NCI-H1436 treated with DMSO at 0.1 percent for 48 hours (cell line): ENCODE measurements at regions not wholly inside any gene's neighbourhood (a gene's known extent, or its start where the extent isn't known, plus 50 kb on each side); places are given as distances from the start of the nearest gene placed in this dataset.

ENCODE experiments used
- DNase-seq: peaks from one replicate; lab custom pipeline; 2025; lab: John Stamatoyannopoulos, UW

- DNase-seq = no peak
These were observed 407.6 kb upstream of the HS6ST1 start for GRCh38 chr2:128726236-128726635.

- no peak for DNase-seq
These were observed 408.2 kb upstream of the HS6ST1 start for GRCh38 chr2:128726911-128727310.

- DNase-seq = no peak
These were observed 408.7 kb upstream of the HS6ST1 start for GRCh38 chr2:128727404-128727803.

GRCh38 chr2:128727914-128728313 is 409.2 kb upstream of the HS6ST1 start:
- DNase-seq = no peak

GRCh38 chr2:128729051-128729450 is 410.4 kb upstream of the HS6ST1 start:
- DNase-seq = no peak

GRCh38 chr2:128731994-128732650 is 413.5 kb upstream of the HS6ST1 start:
- DNase-seq = no peak

- no peak for DNase-seq
These were observed 414.3 kb upstream of the HS6ST1 start for GRCh38 chr2:128732976-128733431.

- DNase-seq = no peak
These were observed 414.8 kb upstream of the HS6ST1 start for GRCh38 chr2:128733450-128733849.

GRCh38 chr2:128734521-128735295 is 416.0 kb upstream of the HS6ST1 start:
- DNase-seq = no peak

GRCh38 chr2:128735296-128735960 is 416.8 kb upstream of the HS6ST1 start:
- DNase-seq = no peak

GRCh38 chr2:128736046-128736688 is 417.5 kb upstream of the HS6ST1 start:
- no peak for DNase-seq

GRCh38 chr2:128736689-128737545 is 418.2 kb upstream of the HS6ST1 start:
- no peak for DNase-seq

- DNase-seq = no peak
These were observed 418.8 kb upstream of the HS6ST1 start for GRCh38 chr2:128737546-128737826.

GRCh38 chr2:128738446-128739110 is 419.9 kb upstream of the HS6ST1 start:
- DNase-seq = no peak

- DNase-seq = no peak
These were observed 423.8 kb upstream of the HS6ST1 start for GRCh38 chr2:128742467-128742866.

GRCh38 chr2:128745946-128746345 is 427.3 kb upstream of the HS6ST1 start:
- DNase-seq = no peak

- no peak for DNase-seq
These were observed 427.7 kb upstream of the HS6ST1 start for GRCh38 chr2:128746356-128746755.

GRCh38 chr2:128748336-128748735 is 429.7 kb upstream of the HS6ST1 start:
- no peak for DNase-seq

GRCh38 chr2:128748835-128749605 is 430.4 kb upstream of the HS6ST1 start:
- DNase-seq = no peak
